ENCODE measurements at regions not wholly inside any gene's neighbourhood (a gene's known extent, or its start where the extent isn't known, plus 50 kb on each side); places are given as distances from the start of the nearest gene placed in this dataset.

DNA sequence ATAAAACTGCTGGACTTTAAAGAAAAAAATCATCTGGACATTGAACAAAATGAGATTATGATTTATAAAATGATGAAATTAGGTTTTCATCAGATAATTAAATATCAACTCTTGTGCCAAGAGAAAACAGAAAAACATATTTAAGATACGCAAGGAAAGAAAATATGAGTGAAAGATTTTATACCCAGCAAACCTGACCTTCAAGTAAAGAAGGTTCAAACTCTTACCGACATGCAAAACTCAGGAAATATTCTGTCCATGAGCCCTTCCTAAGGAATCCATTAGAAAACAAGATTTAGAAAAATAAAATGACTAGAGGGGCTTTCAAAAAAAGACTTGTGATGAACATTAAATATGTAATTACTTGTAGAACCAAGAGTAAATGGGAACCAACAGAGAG is 257.2 kb upstream of the ARID1B start:
- DNase-seq (ENCODE audit: low read depth, low spot score): no peak
- in situ Hi-C loops (cut with HindIII; ENCODE audit: low pct_unique_long_range_greater_than_20kb, low sequenced_read_pairs): no loop called here

GRCh38 chr6:156517088-156517487 is 260.1 kb upstream of the ARID1B start:
- no peak for DNase-seq (ENCODE audit: low read depth, low spot score)
- in situ Hi-C loops (cut with HindIII; ENCODE audit: low pct_unique_long_range_greater_than_20kb, low sequenced_read_pairs): no loop called here

GRCh38 chr6:156515242-156515641 is 261.9 kb upstream of the ARID1B start:
- no peak for DNase-seq (ENCODE audit: low read depth, low spot score)
- in situ Hi-C loops (cut with HindIII; ENCODE audit: low pct_unique_long_range_greater_than_20kb, low sequenced_read_pairs): no loop called here

DNA sequence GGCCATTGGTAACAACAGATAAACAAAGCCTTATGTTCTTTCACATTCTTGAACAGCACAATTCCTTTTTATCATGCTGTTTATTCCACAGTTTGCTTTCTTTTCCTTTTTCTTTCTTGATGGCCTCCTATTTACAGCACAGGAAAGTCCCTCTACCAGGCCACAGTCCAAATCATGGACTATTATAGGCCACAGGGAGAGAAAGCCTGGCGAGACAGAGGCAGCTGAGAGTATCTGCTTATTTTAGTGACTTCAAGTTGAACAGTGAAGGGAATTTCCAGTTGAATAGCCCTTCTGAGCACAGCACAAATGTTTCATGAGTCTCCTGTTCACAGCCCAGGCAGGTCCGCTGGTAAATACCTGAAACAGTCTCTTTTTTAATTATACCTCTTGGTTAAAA is 263.7 kb upstream of the ARID1B start:
- in situ Hi-C loops (cut with HindIII; ENCODE audit: low pct_unique_long_range_greater_than_20kb, low sequenced_read_pairs): no loop called here
- no peak for DNase-seq (ENCODE audit: low read depth, low spot score)

DNA sequence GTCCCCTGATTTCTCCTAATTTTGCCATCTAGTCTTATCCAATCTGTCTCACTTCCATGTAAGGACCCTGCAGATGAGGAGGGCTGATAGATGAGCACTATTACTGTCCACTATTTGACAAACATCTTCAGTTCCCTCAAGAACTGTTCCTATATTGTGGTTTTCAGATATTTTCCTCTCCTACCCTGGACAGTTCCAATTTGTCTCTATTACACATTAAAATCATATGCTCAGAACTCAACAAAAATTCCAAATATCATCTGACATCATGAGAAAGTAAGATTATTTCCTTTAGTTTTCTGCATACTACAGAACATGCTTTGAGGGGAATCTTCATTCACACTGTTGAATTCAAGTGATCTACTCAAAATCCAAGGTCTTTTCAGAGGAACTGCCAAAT is 265.6 kb upstream of the ARID1B start:
- no peak for DNase-seq (ENCODE audit: low read depth, low spot score)
- in situ Hi-C loops (cut with HindIII; ENCODE audit: low pct_unique_long_range_greater_than_20kb, low sequenced_read_pairs): no loop called here

DNA sequence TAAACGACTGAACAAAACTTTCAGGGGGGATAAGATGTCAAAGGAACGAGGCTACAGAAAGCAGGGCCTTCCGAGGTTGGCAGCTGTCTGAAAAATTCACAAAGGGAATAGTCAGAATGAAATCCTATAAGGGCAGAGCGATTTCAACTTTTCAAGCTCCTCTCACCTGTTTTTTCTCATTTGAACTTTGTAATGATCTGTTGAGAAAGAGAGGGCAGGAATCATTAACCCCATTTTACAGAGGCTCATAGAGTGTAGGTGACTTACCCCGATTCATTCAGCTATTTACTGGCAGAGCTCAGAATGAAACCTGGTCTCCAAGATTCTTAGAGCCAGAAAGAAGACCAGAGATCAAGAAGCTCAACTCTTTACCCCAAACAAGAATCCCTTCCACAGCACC is 266.1 kb upstream of the ARID1B start:
- DNase-seq (ENCODE audit: low read depth, low spot score): no peak
- in situ Hi-C loops (cut with HindIII; ENCODE audit: low pct_unique_long_range_greater_than_20kb, low sequenced_read_pairs): no loop called here

- no peak for DNase-seq (ENCODE audit: low read depth, low spot score)
- in situ Hi-C loops (cut with HindIII; ENCODE audit: low pct_unique_long_range_greater_than_20kb, low sequenced_read_pairs): no loop called here
These were observed 266.9 kb upstream of the ARID1B start for GRCh38 chr6:156510242-156510641.

- in situ Hi-C loops (cut with HindIII; ENCODE audit: low pct_unique_long_range_greater_than_20kb, low sequenced_read_pairs): no loop called here
- no peak for DNase-seq (ENCODE audit: low read depth, low spot score)
These were observed 267.7 kb upstream of the ARID1B start for GRCh38 chr6:156509496-156509895.

DNA sequence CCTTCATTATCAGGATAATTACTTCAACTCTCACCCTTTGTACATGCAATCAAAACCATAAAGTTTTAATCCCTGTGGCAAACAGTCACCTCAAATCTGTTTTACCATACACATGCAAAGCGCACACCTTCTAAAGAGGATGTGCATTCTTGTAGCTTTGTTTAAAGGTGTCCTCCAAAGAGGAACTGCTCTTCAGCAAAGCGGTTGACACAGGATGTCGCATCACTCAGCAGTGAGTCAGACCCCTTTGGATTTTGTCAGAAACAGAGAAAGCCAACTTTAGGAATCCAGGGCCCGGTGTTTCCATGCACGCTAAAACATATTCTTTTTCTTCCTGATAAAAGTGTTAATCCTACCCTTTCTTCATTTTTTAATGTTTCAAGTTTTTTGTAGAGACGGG is 268.3 kb upstream of the ARID1B start:
- DNase-seq (ENCODE audit: low read depth, low spot score): no peak
- in situ Hi-C loops (cut with HindIII; ENCODE audit: low pct_unique_long_range_greater_than_20kb, low sequenced_read_pairs): no loop called here

DNA sequence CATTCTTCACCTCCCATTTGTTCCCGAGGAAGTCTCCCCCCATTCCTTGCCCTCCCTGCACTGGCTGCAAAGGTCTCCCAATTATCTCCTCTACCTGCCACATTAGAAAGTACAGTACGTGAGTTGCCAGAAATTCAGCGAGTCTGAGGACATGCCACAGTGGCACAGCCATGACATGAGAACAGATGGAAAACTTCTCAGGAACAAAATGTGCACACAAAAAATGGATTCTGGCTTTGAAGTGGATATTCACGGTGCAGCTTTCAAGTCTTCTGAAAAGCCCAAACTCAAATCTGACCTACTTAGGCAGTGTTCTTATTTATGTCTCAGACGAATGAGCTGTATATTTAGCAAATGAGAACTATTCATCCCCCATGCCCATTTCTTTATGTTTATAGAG is 269.1 kb upstream of the ARID1B start:
- no peak for DNase-seq (ENCODE audit: low read depth, low spot score)
- in situ Hi-C loops (cut with HindIII; ENCODE audit: low pct_unique_long_range_greater_than_20kb, low sequenced_read_pairs): no loop called here

GRCh38 chr6:156507656-156508055 is 269.5 kb upstream of the ARID1B start:
- in situ Hi-C loops (cut with HindIII; ENCODE audit: low pct_unique_long_range_greater_than_20kb, low sequenced_read_pairs): no loop called here
- no peak for DNase-seq (ENCODE audit: low read depth, low spot score)

GRCh38 chr6:156507106-156507505 is 270.1 kb upstream of the ARID1B start:
- DNase-seq (ENCODE audit: low read depth, low spot score): no peak
- in situ Hi-C loops (cut with HindIII; ENCODE audit: low pct_unique_long_range_greater_than_20kb, low sequenced_read_pairs): no loop called here

GRCh38 chr6:156502969-156503504 is 274.1 kb upstream of the ARID1B start:
- DNase-seq (ENCODE audit: low read depth, low spot score): no peak
- in situ Hi-C loops (cut with HindIII; ENCODE audit: low pct_unique_long_range_greater_than_20kb, low sequenced_read_pairs): no loop called here

DNA sequence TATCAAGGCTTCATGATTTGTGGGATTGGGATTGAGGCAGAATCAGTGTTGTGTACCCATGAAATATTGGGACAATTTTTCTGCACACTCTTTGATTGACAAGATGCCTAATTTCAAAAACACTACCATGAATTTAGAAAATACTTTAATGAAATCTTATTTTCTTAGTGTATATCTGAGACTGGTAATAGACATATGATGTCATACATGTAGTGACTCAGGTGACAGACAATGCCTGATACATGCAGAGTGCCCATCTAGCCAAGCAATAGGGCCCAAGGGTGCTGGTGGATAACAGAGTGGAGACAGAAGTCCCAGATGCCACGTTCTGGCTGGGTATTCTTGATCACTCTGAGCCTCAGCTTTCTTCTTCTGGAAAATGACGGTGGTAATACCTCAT is 279.6 kb upstream of the ARID1B start:
- no peak for DNase-seq (ENCODE audit: low read depth, low spot score)
- in situ Hi-C loops (cut with HindIII; ENCODE audit: low pct_unique_long_range_greater_than_20kb, low sequenced_read_pairs): no loop called here

GRCh38 chr6:156487877-156488276 is 289.3 kb upstream of the ARID1B start:
- in situ Hi-C loops (cut with HindIII; ENCODE audit: low pct_unique_long_range_greater_than_20kb, low sequenced_read_pairs): no loop called here
- no peak for DNase-seq (ENCODE audit: low read depth, low spot score)

DNA sequence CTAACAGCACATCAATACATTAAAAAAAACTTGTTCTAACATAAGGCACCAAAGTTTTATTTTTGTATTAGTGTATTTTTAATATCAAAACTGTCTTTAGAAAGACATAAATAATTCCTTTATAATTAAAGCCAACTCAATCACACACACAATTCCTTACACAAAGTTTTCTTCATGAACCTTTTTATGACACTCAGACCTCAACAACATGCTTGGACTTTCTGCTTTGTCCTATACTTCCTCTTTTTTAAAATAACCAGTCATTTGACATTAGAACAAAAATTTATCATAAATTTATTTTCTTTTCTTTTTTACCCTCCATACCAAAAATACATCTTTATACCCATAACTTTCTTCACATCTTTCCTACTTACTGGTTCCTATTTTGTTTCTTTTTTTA is 292.0 kb upstream of the ARID1B start:
- DNase-seq (ENCODE audit: low read depth, low spot score): no peak
- in situ Hi-C loops (cut with HindIII; ENCODE audit: low pct_unique_long_range_greater_than_20kb, low sequenced_read_pairs): no loop called here

DNA sequence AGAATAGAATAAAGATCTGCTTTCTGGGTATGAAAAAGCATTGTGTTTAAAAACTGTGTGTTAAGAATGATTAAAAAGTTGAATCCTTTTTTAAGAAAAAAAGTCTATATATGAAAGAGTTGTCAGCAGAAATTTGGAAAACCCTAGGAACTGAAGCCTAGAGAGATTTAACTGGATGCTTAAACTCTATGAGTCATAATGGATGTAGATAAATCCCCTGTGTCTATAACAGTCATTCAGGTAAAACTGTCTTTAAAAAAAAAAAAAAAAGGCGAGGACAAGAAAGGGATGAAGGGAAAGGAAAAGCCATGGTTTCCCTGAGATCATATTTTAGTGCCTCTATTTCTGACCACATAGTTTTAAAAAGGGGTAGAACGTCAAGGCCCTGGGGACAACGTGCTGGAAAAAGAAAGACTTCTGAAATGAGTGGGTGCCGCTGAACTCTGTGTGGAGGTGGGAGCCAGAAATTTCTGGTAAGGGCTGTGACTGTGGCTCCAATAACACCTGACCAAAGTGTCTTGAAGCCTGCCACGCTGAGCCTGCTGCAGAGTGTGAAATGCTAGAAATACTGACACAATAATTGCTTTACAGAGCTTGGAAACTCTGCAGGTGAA is 302.6 kb upstream of the ARID1B start:
- in situ Hi-C loops (cut with HindIII; ENCODE audit: low pct_unique_long_range_greater_than_20kb, low sequenced_read_pairs): no loop called here
- DNase-seq (ENCODE audit: low read depth, low spot score): no peak

GRCh38 chr6:156471000-156471399 is 306.2 kb upstream of the ARID1B start:
- no peak for DNase-seq (ENCODE audit: low read depth, low spot score)
- in situ Hi-C loops (cut with HindIII; ENCODE audit: low pct_unique_long_range_greater_than_20kb, low sequenced_read_pairs): no loop called here

- in situ Hi-C loops (cut with HindIII; ENCODE audit: low pct_unique_long_range_greater_than_20kb, low sequenced_read_pairs): no loop called here
- DNase-seq (ENCODE audit: low read depth, low spot score): no peak
These were observed 312.9 kb upstream of the ARID1B start for GRCh38 chr6:156464100-156464878.
